ENCODE measurements at regions not wholly inside any gene's neighbourhood (a gene's known extent, or its start where the extent isn't known, plus 50 kb on each side); places are given as distances from the start of the nearest gene placed in this dataset.

DNA sequence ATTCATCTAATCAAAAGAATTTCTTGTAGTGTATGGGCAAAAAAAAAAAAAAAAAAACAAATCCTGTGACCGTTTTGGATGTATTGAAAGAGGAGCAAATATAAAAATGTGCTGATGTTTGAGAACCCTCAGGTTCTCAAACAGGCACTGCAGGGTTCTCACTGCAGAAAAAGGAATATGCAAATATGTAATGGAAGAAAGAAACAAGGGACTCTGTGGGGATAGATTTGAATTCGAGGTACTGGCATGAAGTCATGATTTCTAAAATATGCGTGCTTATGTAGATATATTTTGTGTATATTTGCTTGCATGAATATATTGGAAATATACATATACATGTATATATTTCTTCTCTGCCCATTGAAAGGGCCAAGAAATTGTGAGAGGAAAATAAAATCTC, 365.0 kb upstream of the RUNX1 start:
- H4K20me1 ChIP-seq (ENCODE audit: insufficient read depth, low read depth, low read length), result no peaks in the 10 kb centered on the region
- no peak overlapping the region for H3K9ac ChIP-seq (ENCODE audit: low read length)
- no peak overlapping the region for H3K4me2 ChIP-seq (ENCODE audit: low read depth, low read length, poor library complexity, severe bottlenecking)
- no peaks in the 10 kb centered on the region for H3K9me2 ChIP-seq (replicated peaks; ENCODE audit: insufficient read depth, low read length)
- H3K36me3 ChIP-seq (ENCODE audit: insufficient read depth, low read length), result no peaks in the 10 kb centered on the region
- H3K4me3 ChIP-seq (ENCODE audit: low read length), result no peak overlapping the region
- H3K79me2 ChIP-seq (ENCODE audit: low read length), result no peaks in the 10 kb centered on the region
- no peaks in the 10 kb centered on the region for H3K27me3 ChIP-seq (ENCODE audit: low read length)
- H3K27ac ChIP-seq (ENCODE audit: low read length), result no peak overlapping the region
- H3K9me3 ChIP-seq (ENCODE audit: low read length), result no peaks in the 10 kb centered on the region
- H3K4me1 ChIP-seq (ENCODE audit: low read length), result no peaks in the 10 kb centered on the region
- no peak overlapping the region for H2AFZ ChIP-seq (ENCODE audit: low read length)
- DNase-seq, result no peak

DNA sequence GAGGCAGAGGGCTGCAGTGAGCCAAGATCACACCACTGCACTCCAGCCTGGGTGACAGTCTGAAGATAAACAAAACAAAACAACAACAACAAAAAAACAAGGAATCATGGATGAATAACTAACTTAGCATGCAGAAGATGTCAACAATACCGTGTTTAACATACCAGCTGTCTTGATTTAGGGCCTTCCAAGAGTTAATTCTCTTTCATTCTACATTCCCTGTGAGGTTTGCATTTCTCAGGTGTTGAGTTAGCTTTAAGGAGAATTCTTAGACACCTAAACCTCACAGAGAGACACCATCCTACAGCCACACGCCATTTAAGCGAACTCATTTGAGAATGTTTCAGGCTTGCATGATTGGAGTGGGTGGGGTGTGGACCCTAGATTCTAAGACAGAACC, 363.1 kb upstream of the RUNX1 start:
- Histone ChIP-seq H3K79me2 (ENCODE audit: low read length) (no peaks in the 10 kb centered on the region), H3K9me3 (ENCODE audit: low read length) (no peaks in the 10 kb centered on the region), H3K36me3 (ENCODE audit: insufficient read depth, low read length) (no peaks in the 10 kb centered on the region), H3K4me3 (ENCODE audit: low read length) (no peak overlapping the region), H3K27ac (ENCODE audit: low read length) (no peak overlapping the region), H3K9ac (ENCODE audit: low read length) (no peak overlapping the region), H2AFZ (ENCODE audit: low read length) (no peak overlapping the region), H3K27me3 (ENCODE audit: low read length) (no peaks in the 10 kb centered on the region), H3K4me2 (ENCODE audit: low read depth, low read length, poor library complexity, severe bottlenecking) (no peak overlapping the region), H3K9me2 (replicated peaks; ENCODE audit: insufficient read depth, low read length) (no peaks in the 10 kb centered on the region), H4K20me1 (ENCODE audit: insufficient read depth, low read depth, low read length) (no peaks in the 10 kb centered on the region), H3K4me1 (ENCODE audit: low read length) (no peaks in the 10 kb centered on the region)
- DNase-seq, result no peak

DNA sequence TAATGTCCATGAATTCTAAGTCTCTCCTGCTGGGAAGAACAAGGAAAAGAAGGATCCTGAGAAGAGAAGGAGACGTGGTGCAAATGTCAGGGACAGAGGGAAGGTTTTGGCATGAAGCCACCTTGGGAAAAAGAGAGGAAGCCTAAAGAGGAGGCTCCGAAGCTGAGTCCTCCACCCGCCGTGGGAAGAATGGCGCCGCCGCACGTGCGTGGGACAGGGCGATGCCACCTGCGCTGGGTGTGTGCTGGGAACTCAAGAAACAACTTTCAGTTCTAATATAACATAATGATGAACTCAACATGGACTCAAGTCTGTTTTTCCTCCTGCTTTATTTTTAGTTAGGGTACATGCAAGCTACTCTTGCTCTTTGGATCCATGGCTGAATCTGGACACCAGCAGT, 362.3 kb upstream of the RUNX1 start:
- Histone ChIP-seq H3K27ac (ENCODE audit: low read length) (no peak overlapping the region), H2AFZ (ENCODE audit: low read length) (no peak overlapping the region), H3K79me2 (ENCODE audit: low read length) (no peaks in the 10 kb centered on the region), H4K20me1 (ENCODE audit: insufficient read depth, low read depth, low read length) (no peaks in the 10 kb centered on the region), H3K9me2 (replicated peaks; ENCODE audit: insufficient read depth, low read length) (no peaks in the 10 kb centered on the region), H3K4me2 (ENCODE audit: low read depth, low read length, poor library complexity, severe bottlenecking) (no peak overlapping the region), H3K4me1 (ENCODE audit: low read length) (no peaks in the 10 kb centered on the region), H3K27me3 (ENCODE audit: low read length) (no peaks in the 10 kb centered on the region), H3K9ac (ENCODE audit: low read length) (no peak overlapping the region), H3K36me3 (ENCODE audit: insufficient read depth, low read length) (no peaks in the 10 kb centered on the region), H3K4me3 (ENCODE audit: low read length) (no peak overlapping the region), H3K9me3 (ENCODE audit: low read length) (no peaks in the 10 kb centered on the region)
- DNase-seq, result no peak

DNA sequence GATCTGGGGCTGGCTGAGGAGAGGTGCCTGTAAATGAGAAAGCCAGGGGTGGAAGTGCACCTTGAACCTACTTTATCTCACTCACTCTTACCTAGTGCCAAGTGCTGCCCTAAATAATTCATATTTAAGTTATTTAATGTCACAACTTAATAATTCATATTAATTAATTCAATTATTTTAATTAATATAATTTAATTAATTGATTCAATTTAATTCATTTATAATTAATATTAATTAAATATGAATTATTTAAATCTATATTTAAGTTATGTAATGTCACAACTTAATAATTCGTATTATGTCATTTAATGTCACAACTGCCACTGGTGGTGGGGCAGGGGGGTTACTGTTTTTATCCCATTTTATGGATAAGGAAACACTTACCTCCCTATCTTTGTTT, 361.6 kb upstream of the RUNX1 start:
- Histone ChIP-seq H3K9ac (ENCODE audit: low read length) (no peak overlapping the region), H3K27ac (ENCODE audit: low read length) (no peak overlapping the region), H4K20me1 (ENCODE audit: insufficient read depth, low read depth, low read length) (no peaks in the 10 kb centered on the region), H3K4me2 (ENCODE audit: low read depth, low read length, poor library complexity, severe bottlenecking) (no peak overlapping the region), H3K79me2 (ENCODE audit: low read length) (no peaks in the 10 kb centered on the region), H3K9me3 (ENCODE audit: low read length) (no peaks in the 10 kb centered on the region), H3K4me3 (ENCODE audit: low read length) (no peak overlapping the region), H3K4me1 (ENCODE audit: low read length) (no peaks in the 10 kb centered on the region), H3K27me3 (ENCODE audit: low read length) (no peaks in the 10 kb centered on the region), H3K9me2 (replicated peaks; ENCODE audit: insufficient read depth, low read length) (no peaks in the 10 kb centered on the region), H2AFZ (ENCODE audit: low read length) (no peak overlapping the region), H3K36me3 (ENCODE audit: insufficient read depth, low read length) (no peaks in the 10 kb centered on the region)
- DNase-seq, result no peak

DNA sequence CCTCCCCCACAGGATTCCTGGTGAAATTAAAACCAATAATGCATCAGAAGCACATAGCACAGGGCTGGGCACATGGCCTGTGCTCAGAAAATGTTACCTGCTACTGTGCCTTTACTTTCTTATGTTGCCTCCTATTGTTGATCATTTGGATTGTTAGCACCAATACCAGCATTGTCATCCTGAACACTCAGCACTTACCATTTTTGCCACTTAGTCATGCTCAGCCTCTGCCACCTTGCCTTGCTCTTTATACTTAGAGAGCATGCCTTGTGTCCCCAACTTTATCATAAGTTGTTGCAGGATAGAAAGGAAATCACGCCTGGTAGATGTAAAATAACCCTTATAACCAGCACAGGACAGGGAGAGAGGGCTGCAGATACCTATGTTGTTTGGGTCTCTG, 361.0 kb upstream of the RUNX1 start:
- H3K4me2 ChIP-seq (ENCODE audit: low read depth, low read length, poor library complexity, severe bottlenecking), result no peak overlapping the region
- H3K9me3 ChIP-seq (ENCODE audit: low read length), result no peaks in the 10 kb centered on the region
- no peak for DNase-seq
- no peak overlapping the region for H3K27ac ChIP-seq (ENCODE audit: low read length)
- H2AFZ ChIP-seq (ENCODE audit: low read length), result no peak overlapping the region
- no peaks in the 10 kb centered on the region for H3K9me2 ChIP-seq (replicated peaks; ENCODE audit: insufficient read depth, low read length)
- no peaks in the 10 kb centered on the region for H3K27me3 ChIP-seq (ENCODE audit: low read length)
- no peak overlapping the region for H3K9ac ChIP-seq (ENCODE audit: low read length)
- no peaks in the 10 kb centered on the region for H4K20me1 ChIP-seq (ENCODE audit: insufficient read depth, low read depth, low read length)
- H3K36me3 ChIP-seq (ENCODE audit: insufficient read depth, low read length), result no peaks in the 10 kb centered on the region
- no peak overlapping the region for H3K4me3 ChIP-seq (ENCODE audit: low read length)
- H3K4me1 ChIP-seq (ENCODE audit: low read length), result no peaks in the 10 kb centered on the region
- H3K79me2 ChIP-seq (ENCODE audit: low read length), result no peaks in the 10 kb centered on the region

DNA sequence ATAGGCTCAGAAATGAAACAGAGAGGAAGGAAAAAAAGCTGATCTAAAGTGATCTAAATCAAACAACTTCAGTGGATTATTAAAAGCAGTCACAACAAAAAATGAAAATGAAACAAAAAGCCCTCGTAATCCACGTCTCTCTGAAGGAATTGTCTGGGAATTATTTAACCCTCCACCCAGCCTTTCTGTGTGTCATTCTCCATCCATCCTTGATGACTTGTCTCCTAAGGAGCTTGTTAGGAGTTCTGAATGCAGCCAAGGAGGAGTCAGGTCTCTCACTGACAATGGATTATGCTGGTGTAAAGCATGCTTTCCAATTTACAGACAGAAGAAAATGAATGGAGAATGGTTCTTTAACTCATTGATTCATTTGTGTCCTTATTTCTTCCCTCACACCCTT, 359.3 kb upstream of the RUNX1 start:
- Histone ChIP-seq H3K9me3 (ENCODE audit: low read length) (no peaks in the 10 kb centered on the region), H3K4me2 (ENCODE audit: low read depth, low read length, poor library complexity, severe bottlenecking) (no peak overlapping the region), H3K9me2 (replicated peaks; ENCODE audit: insufficient read depth, low read length) (no peaks in the 10 kb centered on the region), H3K4me1 (ENCODE audit: low read length) (no peaks in the 10 kb centered on the region), H3K27ac (ENCODE audit: low read length) (no peak overlapping the region), H3K9ac (ENCODE audit: low read length) (no peak overlapping the region), H3K4me3 (ENCODE audit: low read length) (no peak overlapping the region), H3K79me2 (ENCODE audit: low read length) (no peaks in the 10 kb centered on the region), H3K36me3 (ENCODE audit: insufficient read depth, low read length) (no peaks in the 10 kb centered on the region), H4K20me1 (ENCODE audit: insufficient read depth, low read depth, low read length) (no peaks in the 10 kb centered on the region), H2AFZ (ENCODE audit: low read length) (no peak overlapping the region), H3K27me3 (ENCODE audit: low read length) (no peaks in the 10 kb centered on the region)
- no peak for DNase-seq

DNA sequence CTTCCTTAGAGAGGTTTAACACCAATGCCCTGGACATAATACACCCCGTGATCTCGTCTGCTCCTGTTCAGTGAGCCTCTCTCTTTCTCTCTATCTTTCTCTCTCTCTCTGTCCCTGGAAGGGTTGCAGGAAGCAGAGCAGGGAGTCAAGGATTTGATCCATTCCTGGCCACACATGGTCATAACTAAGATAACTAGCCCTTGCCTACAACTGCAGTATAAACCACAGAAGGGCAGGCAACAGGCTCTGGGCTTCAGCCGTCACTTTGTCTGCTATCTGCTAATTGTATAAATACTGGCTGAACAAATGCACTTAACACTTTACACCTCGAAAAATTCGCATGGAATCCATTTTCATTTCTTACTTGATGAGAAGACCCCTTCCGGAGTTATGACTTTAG, 357.5 kb upstream of the RUNX1 start:
- no peaks in the 10 kb centered on the region for H3K79me2 ChIP-seq (ENCODE audit: low read length)
- H3K4me2 ChIP-seq (ENCODE audit: low read depth, low read length, poor library complexity, severe bottlenecking), result no peak overlapping the region
- no peak overlapping the region for H3K27ac ChIP-seq (ENCODE audit: low read length)
- no peaks in the 10 kb centered on the region for H3K27me3 ChIP-seq (ENCODE audit: low read length)
- H3K9me3 ChIP-seq (ENCODE audit: low read length), result no peaks in the 10 kb centered on the region
- no peaks in the 10 kb centered on the region for H4K20me1 ChIP-seq (ENCODE audit: insufficient read depth, low read depth, low read length)
- H3K9ac ChIP-seq (ENCODE audit: low read length), result no peak overlapping the region
- no peaks in the 10 kb centered on the region for H3K9me2 ChIP-seq (replicated peaks; ENCODE audit: insufficient read depth, low read length)
- no peak overlapping the region for H3K4me3 ChIP-seq (ENCODE audit: low read length)
- no peaks in the 10 kb centered on the region for H3K36me3 ChIP-seq (ENCODE audit: insufficient read depth, low read length)
- no peak overlapping the region for H2AFZ ChIP-seq (ENCODE audit: low read length)
- DNase-seq, result no peak
- H3K4me1 ChIP-seq (ENCODE audit: low read length), result no peaks in the 10 kb centered on the region

DNA sequence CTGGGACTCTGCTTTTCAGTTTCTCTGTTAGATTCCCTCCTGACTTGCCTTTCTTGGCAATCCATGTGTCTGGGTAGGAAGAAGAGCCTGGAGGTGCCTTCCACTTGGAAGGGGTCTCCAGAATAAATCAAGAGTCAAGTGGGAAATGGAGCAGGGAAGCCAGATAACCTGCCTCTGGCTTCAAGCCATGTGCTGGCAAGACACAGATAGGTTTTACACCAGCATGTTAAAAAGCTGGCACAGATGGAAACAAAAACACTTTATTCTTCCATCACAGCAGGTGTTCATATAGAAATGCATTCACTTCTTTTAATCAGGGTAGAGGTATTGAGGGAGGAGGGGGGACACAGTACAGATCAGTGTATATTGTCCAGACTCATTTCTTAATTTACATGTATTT, 356.9 kb upstream of the RUNX1 start:
- Histone ChIP-seq H3K9ac (ENCODE audit: low read length) (no peak overlapping the region), H3K4me3 (ENCODE audit: low read length) (no peak overlapping the region), H3K9me3 (ENCODE audit: low read length) (no peaks in the 10 kb centered on the region), H3K9me2 (replicated peaks; ENCODE audit: insufficient read depth, low read length) (no peaks in the 10 kb centered on the region), H3K27me3 (ENCODE audit: low read length) (no peaks in the 10 kb centered on the region), H3K4me2 (ENCODE audit: low read depth, low read length, poor library complexity, severe bottlenecking) (no peak overlapping the region), H2AFZ (ENCODE audit: low read length) (no peak overlapping the region), H4K20me1 (ENCODE audit: insufficient read depth, low read depth, low read length) (no peaks in the 10 kb centered on the region), H3K79me2 (ENCODE audit: low read length) (no peaks in the 10 kb centered on the region), H3K36me3 (ENCODE audit: insufficient read depth, low read length) (no peaks in the 10 kb centered on the region), H3K4me1 (ENCODE audit: low read length) (no peaks in the 10 kb centered on the region), H3K27ac (ENCODE audit: low read length) (no peak overlapping the region)
- no peak for DNase-seq

DNA sequence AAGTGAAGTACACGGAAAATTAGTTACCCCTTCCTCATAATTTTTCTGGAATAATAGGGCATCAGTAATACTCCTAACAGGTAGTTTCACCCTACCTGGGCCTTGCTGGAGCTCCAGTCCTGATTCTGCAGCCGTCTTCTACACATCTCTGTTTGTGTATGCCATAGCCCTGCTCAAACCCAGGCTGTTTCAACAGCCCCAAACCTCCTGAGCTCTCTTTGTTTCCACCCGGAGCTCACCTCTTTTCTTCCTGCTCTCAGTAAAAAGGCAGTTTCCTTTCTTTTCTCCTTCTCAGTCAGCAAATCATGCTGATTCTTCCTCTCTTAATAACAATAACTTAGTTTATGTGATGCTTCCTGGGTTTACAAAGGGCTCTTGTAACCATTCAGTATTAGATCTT, 355.1 kb upstream of the RUNX1 start:
- Histone ChIP-seq H3K9ac (ENCODE audit: low read length) (no peak overlapping the region), H3K27me3 (ENCODE audit: low read length) (no peaks in the 10 kb centered on the region), H3K9me3 (ENCODE audit: low read length) (no peaks in the 10 kb centered on the region), H3K9me2 (replicated peaks; ENCODE audit: insufficient read depth, low read length) (no peaks in the 10 kb centered on the region), H3K4me2 (ENCODE audit: low read depth, low read length, poor library complexity, severe bottlenecking) (no peak overlapping the region), H3K36me3 (ENCODE audit: insufficient read depth, low read length) (no peaks in the 10 kb centered on the region), H2AFZ (ENCODE audit: low read length) (no peak overlapping the region), H3K79me2 (ENCODE audit: low read length) (no peaks in the 10 kb centered on the region), H3K4me1 (ENCODE audit: low read length) (peaks cover 7% of the 10 kb centered on the region), H3K27ac (ENCODE audit: low read length) (no peak overlapping the region), H4K20me1 (ENCODE audit: insufficient read depth, low read depth, low read length) (no peaks in the 10 kb centered on the region), H3K4me3 (ENCODE audit: low read length) (no peak overlapping the region)
- no peak for DNase-seq
